ENCODE measurements at regions not wholly inside any gene's neighbourhood (a gene's known extent, or its start where the extent isn't known, plus 50 kb on each side); places are given as distances from the start of the nearest gene placed in this dataset.

DNA sequence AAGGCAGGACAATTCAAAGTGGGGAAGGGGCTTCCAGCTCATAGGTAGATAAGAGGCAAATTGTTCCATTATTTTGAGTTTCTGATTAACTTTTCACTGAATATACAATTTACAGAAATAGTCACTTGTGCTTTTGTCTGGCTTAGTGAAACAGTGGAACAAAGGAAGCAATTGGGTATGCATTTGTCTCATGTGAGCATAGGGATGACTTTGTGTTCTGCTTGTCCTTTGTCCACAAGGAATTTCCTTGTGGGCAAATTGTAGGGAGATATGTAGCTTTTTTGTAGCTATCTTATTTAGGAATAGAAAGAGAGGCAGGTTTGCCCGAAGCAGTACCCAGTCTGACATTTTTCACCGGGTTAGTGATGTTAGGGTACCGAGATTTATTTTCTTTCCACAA lies 1224.8 kb downstream of the SLITRK1 start:
- H3K4me3 ChIP-seq (ENCODE audit: control insufficient read depth, low read depth, low read length), result no peak overlapping the region
- TF ChIP-seq, protein P1, sequence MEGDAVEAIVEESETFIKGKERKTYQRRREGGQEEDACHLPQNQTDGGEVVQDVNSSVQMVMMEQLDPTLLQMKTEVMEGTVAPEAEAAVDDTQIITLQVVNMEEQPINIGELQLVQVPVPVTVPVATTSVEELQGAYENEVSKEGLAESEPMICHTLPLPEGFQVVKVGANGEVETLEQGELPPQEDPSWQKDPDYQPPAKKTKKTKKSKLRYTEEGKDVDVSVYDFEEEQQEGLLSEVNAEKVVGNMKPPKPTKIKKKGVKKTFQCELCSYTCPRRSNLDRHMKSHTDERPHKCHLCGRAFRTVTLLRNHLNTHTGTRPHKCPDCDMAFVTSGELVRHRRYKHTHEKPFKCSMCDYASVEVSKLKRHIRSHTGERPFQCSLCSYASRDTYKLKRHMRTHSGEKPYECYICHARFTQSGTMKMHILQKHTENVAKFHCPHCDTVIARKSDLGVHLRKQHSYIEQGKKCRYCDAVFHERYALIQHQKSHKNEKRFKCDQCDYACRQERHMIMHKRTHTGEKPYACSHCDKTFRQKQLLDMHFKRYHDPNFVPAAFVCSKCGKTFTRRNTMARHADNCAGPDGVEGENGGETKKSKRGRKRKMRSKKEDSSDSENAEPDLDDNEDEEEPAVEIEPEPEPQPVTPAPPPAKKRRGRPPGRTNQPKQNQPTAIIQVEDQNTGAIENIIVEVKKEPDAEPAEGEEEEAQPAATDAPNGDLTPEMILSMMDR (conservative IDR thresholded peaks at IDR 0.05; ENCODE audit: control insufficient read depth, insufficient read depth, low read depth, low read length), result no peak
- DNase-seq (ENCODE audit: low read depth), result no peak

DNA sequence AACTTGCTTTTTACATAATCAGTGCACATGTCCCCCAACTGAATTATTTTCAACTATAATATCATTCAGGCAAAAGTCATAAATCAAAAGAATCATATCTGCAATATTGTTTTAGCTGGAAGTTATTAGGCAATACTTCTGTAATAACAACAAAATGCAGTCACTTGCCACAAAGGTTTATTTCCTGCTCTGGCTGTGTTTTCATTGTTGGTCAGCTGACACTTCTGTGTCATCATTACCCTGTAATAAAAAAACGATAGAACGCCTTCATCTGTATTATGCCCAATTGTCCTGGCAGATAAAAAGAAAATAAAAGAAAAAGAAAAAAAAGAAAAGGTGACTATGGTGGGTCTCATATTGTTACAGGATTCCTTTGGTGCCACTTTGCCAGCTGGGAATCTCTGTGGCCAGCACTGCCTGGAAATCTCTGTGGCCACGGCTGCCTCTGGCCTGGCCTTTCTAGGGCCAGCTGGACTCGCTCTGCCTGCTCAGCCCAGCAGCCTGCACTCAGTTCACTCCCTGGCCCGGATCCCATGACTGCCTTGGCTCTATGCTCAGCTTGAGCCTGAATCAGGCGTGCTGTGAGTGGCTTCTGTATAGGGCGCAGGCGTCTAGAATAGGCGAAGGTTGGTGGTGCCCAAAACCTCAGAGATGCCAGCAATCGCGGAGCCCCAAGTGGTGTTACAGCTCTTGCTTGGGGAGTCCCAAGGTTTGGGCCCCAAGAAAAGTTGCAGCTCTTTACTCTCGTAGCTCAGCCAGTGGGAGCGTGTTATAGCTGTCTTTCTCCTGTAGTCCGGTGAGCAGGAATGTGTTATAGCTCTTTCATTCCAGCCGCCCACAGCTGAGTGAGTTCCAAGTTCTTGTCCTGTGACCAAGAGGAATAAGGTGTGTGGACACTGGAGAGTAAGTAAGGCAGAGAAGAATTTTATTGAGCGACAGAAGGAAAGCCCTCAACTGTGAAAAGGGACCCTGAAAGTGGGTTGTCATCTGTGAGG lies 1227.1 kb downstream of the SLITRK1 start:
- peak; percentile 89 for DNase-seq (ENCODE audit: low read depth)
- TF ChIP-seq, protein P1 (conservative IDR thresholded peaks at IDR 0.05; ENCODE audit: control insufficient read depth, insufficient read depth, low read depth, low read length), result no peak
- no peak overlapping the region for H3K4me3 ChIP-seq (ENCODE audit: control insufficient read depth, low read depth, low read length)

DNA sequence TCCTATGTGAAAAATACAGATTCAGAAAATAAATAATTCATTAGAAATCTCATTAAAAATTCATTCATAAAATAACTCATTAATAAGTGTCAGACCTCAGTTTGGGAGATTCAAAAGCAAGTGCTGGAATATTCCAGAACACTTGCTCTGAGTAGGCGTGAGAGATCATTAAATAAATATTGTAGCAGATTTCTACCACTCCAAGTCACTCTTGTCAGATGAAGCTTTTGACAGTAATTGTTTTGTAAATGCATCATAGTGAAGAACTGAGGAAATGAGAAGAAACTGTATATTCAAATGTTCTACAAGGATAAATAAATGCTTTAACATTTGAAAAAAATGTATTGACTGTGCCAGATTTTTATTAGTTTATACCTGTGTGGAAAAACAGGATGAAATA lies 1228.1 kb downstream of the SLITRK1 start:
- no peak for DNase-seq (ENCODE audit: low read depth)
- TF ChIP-seq, protein P1 (conservative IDR thresholded peaks at IDR 0.05; ENCODE audit: control insufficient read depth, insufficient read depth, low read depth, low read length), result no peak
- no peak overlapping the region for H3K4me3 ChIP-seq (ENCODE audit: control insufficient read depth, low read depth, low read length)

DNA sequence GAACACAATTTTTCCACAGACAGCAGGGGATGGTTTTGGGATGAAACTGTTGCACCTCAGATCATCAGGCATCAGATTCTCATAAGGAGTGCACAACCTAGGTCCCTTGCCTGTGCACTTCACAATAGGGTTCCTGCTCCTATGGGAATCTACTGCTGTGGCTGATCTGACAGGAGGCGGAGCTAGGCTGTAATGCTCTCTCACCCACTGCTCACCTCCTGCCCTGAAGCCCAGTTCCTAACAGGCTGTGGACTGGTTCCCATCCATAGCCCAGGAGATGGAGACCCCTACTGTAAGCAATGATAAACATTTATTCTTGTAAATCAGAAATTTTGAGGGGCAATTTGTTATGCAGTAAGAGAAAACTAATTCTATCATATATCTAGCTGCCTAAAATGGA lies 1234.7 kb downstream of the SLITRK1 start:
- DNase-seq (ENCODE audit: low read depth), result no peak
- no peak overlapping the region for H3K4me3 ChIP-seq (ENCODE audit: control insufficient read depth, low read depth, low read length)
- TF ChIP-seq, protein P1 (conservative IDR thresholded peaks at IDR 0.05; ENCODE audit: control insufficient read depth, insufficient read depth, low read depth, low read length), result no peak

DNA sequence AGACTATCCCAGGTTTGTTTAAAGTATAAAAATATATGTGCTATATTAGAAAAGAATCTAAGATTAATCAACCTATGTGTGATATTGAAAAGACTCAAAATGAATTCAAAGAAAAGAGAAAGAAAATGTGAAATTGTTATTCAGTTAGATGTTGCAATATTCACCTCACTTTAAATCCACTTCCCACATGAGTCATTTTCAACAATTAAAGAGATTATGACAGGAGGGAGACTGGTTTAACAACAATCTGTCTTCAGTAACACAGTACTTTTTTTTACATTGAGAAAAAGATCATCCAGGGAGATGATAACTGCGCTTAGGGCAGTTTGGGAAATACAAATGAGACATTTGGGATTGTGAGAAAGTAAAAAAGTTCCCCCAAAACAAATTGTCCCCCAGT lies 1246.2 kb downstream of the SLITRK1 start:
- TF ChIP-seq, protein P1 (conservative IDR thresholded peaks at IDR 0.05; ENCODE audit: control insufficient read depth, insufficient read depth, low read depth, low read length), result no peak
- DNase-seq (ENCODE audit: low read depth), result peak; percentile 45
- no peak overlapping the region for H3K4me3 ChIP-seq (ENCODE audit: control insufficient read depth, low read depth, low read length)

DNA sequence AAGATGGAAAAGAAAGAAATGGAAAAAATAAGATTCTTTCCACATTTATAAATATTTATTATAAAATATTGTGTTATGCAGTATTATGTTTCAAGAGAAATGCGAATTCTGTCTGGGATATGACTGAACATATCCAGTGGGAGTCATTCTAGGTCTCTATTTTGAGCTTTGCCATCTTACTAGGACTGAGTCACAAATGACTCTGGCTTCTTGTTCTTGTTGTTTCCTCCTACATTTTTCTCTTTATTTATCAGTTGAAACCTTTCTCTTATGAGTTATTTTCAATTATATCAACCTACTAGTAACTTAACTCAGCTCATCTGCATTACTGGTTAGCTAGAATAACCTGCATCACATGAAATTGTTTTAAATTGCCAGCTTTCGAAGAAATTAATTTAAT lies 1247.3 kb downstream of the SLITRK1 start:
- TF ChIP-seq, protein P1 (conservative IDR thresholded peaks at IDR 0.05; ENCODE audit: control insufficient read depth, insufficient read depth, low read depth, low read length), result no peak
- H3K4me3 ChIP-seq (ENCODE audit: control insufficient read depth, low read depth, low read length), result no peak overlapping the region
- peak; percentile 19 for DNase-seq (ENCODE audit: low read depth)

All from fibroblast of mammary gland (primary cell).